Activated B cell treated with CpG ODN at 0.5 μM for 24 hours (primary cell): ENCODE measurements at regions not wholly inside any gene's neighbourhood (a gene's known extent, or its start where the extent isn't known, plus 50 kb on each side); places are given as distances from the start of the nearest gene placed in this dataset.
"Not testable (repeated sequence)": the region's sequence is repeated elsewhere in the genome, so short reads cannot be mapped to it uniquely, and the experiment has no call there.

Experiments
- ATAC-seq: fragments of 200-7000 bp; cut with Tn5 transposase; one replicate; pipeline ENCODE4 v1.10.0; 2021; ENCODE audit warnings: low read depth, mild to moderate bottlenecking, moderate library complexity
- CTCF ChIA-PET: fragments of 350-600 bp; sonication (Branson Sonifier 250); formaldehyde crosslinking; loops from one replicate; lab custom pipeline; 2021; ENCODE audit warnings: antibody characterized with exemption; lab: Charles Lee
- POLR2A ChIA-PET: fragments of 350-600 bp; sonication (Branson Sonifier 250); formaldehyde crosslinking; loops from one replicate; lab custom pipeline; 2021; ENCODE audit warnings: antibody characterized with exemption; lab: Charles Lee
- DNase-seq: peaks from one replicate; pipeline ENCODE4 v3.0.0; 2022
- H3K27ac Mint-ChIP-seq: one replicate; pipeline ENCODE4 v1.8.0; 2020; ENCODE audit warnings: mixed read lengths
- H3K27me3 Mint-ChIP-seq: one replicate; pipeline ENCODE4 v1.8.0; 2021; ENCODE audit warnings: mixed read lengths
- H3K36me3 Mint-ChIP-seq: one replicate; pipeline ENCODE4 v1.8.0; 2021; ENCODE audit warnings: low read depth, mixed read lengths
- H3K4me1 Mint-ChIP-seq: one replicate; pipeline ENCODE4 v1.8.0; 2021; ENCODE audit warnings: mixed read lengths
- H3K4me3 Mint-ChIP-seq: one replicate; pipeline ENCODE4 v1.8.0; 2020; ENCODE audit warnings: mild to moderate bottlenecking, mixed read lengths
- H3K9me3 Mint-ChIP-seq: one replicate; pipeline ENCODE4 v1.8.0; 2020; ENCODE audit warnings: mixed read lengths
- CTCF ChIP-seq: fragments of 200-600 bp; IDR thresholded peaks from one replicate; pipeline ENCODE4 v1.8.0; 2022; ENCODE audit warnings: antibody characterized with exemption, mild to moderate bottlenecking
- intact Hi-C: fragments of 100-400 bp; cut with micrococcal nuclease; formaldehyde crosslinking; loops from one replicate; pipeline ENCODE4 v1.15.1; 2024

DNA sequence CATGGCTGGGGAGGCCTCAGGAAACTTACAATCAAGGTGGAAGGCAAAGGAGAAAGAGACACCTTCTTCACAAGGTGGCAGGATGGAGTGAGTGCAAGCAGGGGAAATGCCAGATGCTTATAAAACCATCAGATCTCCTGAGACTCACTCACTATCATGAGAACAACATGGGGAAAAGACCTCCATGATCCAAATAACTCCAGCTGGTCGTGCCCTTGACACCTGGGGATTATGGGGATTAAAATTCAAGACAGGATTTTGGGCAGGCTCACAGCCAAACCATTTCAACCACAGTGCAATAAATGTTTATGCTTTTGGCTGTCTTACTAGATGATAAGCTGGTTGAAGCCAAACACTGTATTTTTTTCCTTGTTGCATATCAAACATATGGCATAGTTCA, 1112.4 kb downstream of the STIM2 start:
- H3K4me3 Mint-ChIP-seq = no peak overlapping the region
- intact Hi-C loops = no loop called here
- H3K27me3 Mint-ChIP-seq = no peaks in the 10 kb centered on the region
- ChIA-PET CTCF (no interaction called here), POLR2A (no interaction called here)
- no peak overlapping the region for H3K27ac Mint-ChIP-seq
- no peak for DNase-seq
- peaks cover 5% of the 10 kb centered on the region for H3K9me3 Mint-ChIP-seq
- H3K4me1 Mint-ChIP-seq = no peaks in the 10 kb centered on the region
- ATAC-seq = no peak
- no peak for TF ChIP-seq CTCF
- H3K36me3 Mint-ChIP-seq = no peaks in the 10 kb centered on the region

DNA sequence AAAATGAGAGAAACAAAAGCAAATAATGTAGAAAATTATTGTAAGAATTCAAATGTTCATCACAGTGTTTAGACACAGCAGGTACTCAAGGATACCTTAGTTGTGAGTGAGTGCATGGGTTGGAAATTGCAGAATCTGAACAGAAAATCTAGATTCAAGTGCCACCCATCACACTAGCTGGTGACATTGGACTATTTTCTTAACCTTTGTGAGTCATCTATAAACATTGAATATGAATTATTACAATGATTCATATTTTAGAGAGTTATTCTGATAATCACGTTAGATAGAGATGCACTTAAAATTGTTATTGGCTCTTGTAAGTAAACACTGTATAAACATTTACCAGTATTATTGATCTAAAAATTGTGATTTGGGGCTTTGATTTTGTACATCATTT, 1113.1 kb downstream of the STIM2 start:
- no peak overlapping the region for H3K4me3 Mint-ChIP-seq
- H3K4me1 Mint-ChIP-seq = no peaks in the 10 kb centered on the region
- no peaks in the 10 kb centered on the region for H3K27me3 Mint-ChIP-seq
- no peaks in the 10 kb centered on the region for H3K36me3 Mint-ChIP-seq
- TF ChIP-seq CTCF = no peak
- DNase-seq = no peak
- no peak overlapping the region for H3K27ac Mint-ChIP-seq
- ChIA-PET POLR2A (no interaction called here), CTCF (no interaction called here)
- H3K9me3 Mint-ChIP-seq = peaks cover 5% of the 10 kb centered on the region
- intact Hi-C loops = no loop called here
- no peak for ATAC-seq

DNA sequence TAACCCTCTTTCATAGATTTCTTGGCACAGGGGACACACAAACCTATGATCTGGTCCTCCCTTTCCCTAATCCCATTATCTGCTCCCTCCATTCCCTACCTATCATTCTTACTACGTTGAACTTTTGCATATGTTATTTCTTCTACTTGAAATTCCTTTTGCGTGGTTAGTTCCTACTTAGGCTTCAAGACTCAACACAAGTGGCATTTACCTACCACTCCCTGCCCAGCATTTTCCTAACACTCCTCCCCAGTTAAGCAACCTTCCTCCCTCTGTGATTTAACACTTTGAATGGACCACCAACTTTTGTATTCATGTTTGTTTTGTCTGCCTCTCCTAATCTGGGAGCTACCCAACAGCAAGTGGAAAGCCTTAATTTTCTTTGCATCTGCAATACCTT, 1113.7 kb downstream of the STIM2 start:
- DNase-seq (no peak), ATAC-seq (no peak)
- intact Hi-C loops = no loop called here
- no peak for TF ChIP-seq CTCF
- no peak overlapping the region for H3K4me3 Mint-ChIP-seq
- POLR2A ChIA-PET = no interaction called here
- no peaks in the 10 kb centered on the region for H3K27me3 Mint-ChIP-seq
- no peaks in the 10 kb centered on the region for H3K36me3 Mint-ChIP-seq
- CTCF ChIA-PET = no interaction called here
- no peak overlapping the region for H3K27ac Mint-ChIP-seq
- no peaks in the 10 kb centered on the region for H3K4me1 Mint-ChIP-seq
- peaks cover 9% of the 10 kb centered on the region for H3K9me3 Mint-ChIP-seq

- H3K9me3 Mint-ChIP-seq, H3K27ac Mint-ChIP-seq, intact Hi-C loops, POLR2A ChIA-PET, H3K4me1 Mint-ChIP-seq, H3K27me3 Mint-ChIP-seq, H3K36me3 Mint-ChIP-seq, ATAC-seq, H3K4me3 Mint-ChIP-seq, DNase-seq, CTCF ChIA-PET: not testable (repeated sequence)
These were observed 1114.2 kb downstream of the STIM2 start for GRCh38 chr4:27974881-27975280.

- POLR2A ChIA-PET, H3K4me1 Mint-ChIP-seq, H3K27ac Mint-ChIP-seq, ATAC-seq, CTCF ChIA-PET, intact Hi-C loops, H3K4me3 Mint-ChIP-seq, H3K36me3 Mint-ChIP-seq, H3K9me3 Mint-ChIP-seq, DNase-seq, H3K27me3 Mint-ChIP-seq: not testable (repeated sequence)
These were observed 1117.9 kb downstream of the STIM2 start for GRCh38 chr4:27978427-27979109.

GRCh38 chr4:27985522-27985921, 1124.9 kb downstream of the STIM2 start:
- ChIA-PET POLR2A (no interaction called here), CTCF (no interaction called here)
- no peaks in the 10 kb centered on the region for H3K9me3 Mint-ChIP-seq
- no peaks in the 10 kb centered on the region for H3K4me1 Mint-ChIP-seq
- H3K36me3 Mint-ChIP-seq = no peaks in the 10 kb centered on the region
- no peak for TF ChIP-seq CTCF
- H3K4me3 Mint-ChIP-seq = no peak overlapping the region
- intact Hi-C loops = no loop called here
- DNase-seq (no peak), ATAC-seq (no peak)
- no peak overlapping the region for H3K27ac Mint-ChIP-seq
- H3K27me3 Mint-ChIP-seq = no peaks in the 10 kb centered on the region
